Posterior vena cava (tissue), 2 donors: ENCODE measurements at regions not wholly inside any gene's neighbourhood (a gene's known extent, or its start where the extent isn't known, plus 50 kb on each side); places are given as distances from the start of the nearest gene placed in this dataset.

Experiments
- DNase-seq: peaks from one replicate; pipeline ENCODE4 v3.0.0-alpha.2; 2020; ENCODE audit warnings: low spot score
- intact Hi-C, 2 donors: fragments of 100-400 bp; cut with DNase I; formaldehyde crosslinking; loops; one replicate each; pipeline versions ENCODE4 v1.14.1 to v1.14.2; 2022 to 2023
- donor health status: DM: yes; HTN: yes; CAD: no.
- donor health status: DM: yes; HTN: yes; CAD: no.

- no peak for DNase-seq
- intact Hi-C loops, result no loop called here
These were observed 200.9 kb upstream of the EYA4 start for GRCh38 chr6:133040094-133040802.

- intact Hi-C loops, result no loop called here
These were observed 200.2 kb upstream of the EYA4 start for GRCh38 chr6:133040803-133041419.

DNA sequence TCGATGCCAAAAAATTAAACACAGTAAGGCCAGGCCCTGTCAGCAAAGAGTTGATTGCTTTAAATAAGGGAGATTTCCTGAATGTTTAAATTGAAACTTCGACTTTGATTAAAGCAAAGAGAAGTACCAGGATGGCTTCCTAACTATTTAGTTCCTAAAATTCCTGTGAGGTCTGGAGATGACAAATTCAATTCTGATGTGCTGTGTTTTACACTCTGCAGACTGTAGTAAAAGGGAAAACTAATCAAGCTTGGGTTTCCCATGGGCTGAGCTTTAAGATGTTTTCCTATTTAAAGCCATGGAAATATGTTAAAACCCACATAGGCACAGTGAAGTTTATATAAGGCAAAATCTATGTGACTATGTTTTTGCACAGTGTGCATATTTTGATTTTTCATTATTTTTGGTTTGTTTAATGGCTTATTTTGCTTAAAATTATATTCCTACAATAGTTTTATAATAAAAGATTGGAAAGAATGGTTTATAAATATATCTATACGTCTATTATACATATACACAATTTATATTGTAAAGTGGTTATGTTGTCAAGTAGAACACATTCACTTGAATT lies 198.5 kb upstream of the EYA4 start:
- intact Hi-C loops, result no loop called here
- no peak for DNase-seq

More at GRCh38 chr6:133040803-133041419, 200.2 kb upstream of the EYA4 start:
- DNase-seq, result no peak

DNA sequence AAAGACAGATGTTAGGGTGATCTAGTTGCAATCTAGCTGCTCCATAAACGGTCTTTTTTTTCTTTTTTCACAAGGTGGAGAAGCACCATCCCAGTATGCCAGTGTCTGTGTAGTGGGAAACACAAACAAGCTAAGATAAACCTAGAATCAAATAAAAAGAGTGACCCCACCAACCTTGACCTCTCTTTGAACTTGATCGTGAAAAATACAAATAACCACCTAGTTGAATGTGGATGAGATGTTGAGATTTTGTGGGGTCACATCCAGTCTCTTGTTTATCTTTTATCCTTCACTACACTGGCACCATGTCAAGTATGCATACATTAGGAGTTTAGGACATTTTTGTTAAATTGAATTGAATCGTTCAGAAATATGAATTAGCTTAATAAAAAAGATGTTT lies 194.6 kb upstream of the EYA4 start:
- DNase-seq, result no peak
- intact Hi-C loops, result no loop called here

DNA sequence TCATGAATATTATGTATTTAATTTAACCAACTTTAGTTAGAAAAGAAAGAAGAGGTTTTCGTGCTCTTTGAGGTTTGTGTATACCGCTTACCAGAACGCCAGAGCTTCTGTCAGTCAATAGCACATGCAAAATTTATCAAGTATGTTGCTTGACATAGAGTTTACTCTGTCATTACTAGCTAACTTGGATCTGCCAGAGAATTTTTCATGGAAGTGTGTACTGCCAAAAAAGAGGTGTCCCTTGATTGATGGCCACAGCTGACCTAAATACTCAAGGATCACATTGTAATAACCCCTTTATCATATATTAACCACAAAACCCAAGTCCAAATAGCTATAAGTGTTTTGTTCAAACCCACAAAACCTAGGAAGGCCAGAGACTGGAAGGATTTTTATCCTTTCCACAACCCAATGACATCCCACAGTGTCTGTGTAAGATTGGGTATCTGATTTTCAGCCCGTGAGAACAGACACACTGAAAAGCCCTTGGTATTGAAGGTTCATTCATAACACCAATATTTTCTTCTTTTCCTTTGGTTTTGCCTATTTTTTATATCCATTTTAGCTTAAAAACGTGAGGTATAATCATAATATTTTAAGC lies 194.0 kb upstream of the EYA4 start:
- intact Hi-C loops, result no loop called here
- DNase-seq, result no peak

DNA sequence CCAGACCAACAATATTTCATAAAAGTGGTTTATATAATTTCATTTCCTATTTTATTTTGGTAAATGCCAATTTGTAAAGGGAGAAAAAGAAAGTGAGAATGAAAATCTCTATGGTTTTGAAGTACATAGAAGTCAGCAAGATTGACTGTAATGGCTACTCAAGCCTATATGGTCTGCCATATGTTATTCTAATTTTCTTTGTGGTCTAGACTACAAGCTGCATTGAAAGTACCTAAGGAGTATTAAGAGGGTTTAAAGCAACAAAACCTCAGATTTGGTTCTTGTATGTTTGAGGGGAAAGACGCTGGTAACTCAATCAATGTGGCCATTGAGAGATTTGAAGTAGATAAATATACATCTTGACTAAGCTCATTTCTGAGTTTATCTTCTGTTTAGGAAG lies 193.5 kb upstream of the EYA4 start:
- intact Hi-C loops, result no loop called here
- DNase-seq, result no peak

GRCh38 chr6:133051240-133051639 lies 189.9 kb upstream of the EYA4 start:
- DNase-seq, result no peak
- intact Hi-C loops, result no loop called here

GRCh38 chr6:133052465-133052864 lies 188.7 kb upstream of the EYA4 start:
- intact Hi-C loops, result no loop called here

DNA sequence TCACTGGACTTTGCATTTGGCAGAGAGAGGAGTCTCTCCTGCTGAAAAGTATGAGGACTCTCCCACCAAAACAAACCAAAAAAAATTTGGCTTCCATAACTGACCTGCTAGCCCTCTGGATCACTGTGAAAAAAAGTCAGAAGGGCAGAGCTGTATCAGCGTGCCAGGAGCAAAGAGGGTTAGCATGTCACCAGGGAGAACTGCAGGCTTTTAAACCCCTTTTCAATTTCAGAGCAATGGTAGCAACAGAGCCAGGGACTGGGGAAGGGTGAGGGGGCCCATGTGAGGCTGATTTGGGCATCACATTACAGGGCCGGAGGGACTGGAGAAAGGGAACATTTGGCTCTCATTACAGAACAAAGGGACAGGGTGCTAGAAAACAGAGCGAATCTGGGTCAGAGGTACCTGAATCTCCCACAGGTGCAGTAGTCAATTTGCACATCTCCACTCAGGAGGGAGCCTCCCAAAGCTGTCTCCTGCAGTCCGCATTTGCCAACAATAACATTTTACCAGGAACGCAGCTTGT lies 185.7 kb upstream of the EYA4 start:
- no peak for DNase-seq
- intact Hi-C loops, result no loop called here

More at GRCh38 chr6:133052465-133052864, 188.7 kb upstream of the EYA4 start:
- no peak for DNase-seq

DNA sequence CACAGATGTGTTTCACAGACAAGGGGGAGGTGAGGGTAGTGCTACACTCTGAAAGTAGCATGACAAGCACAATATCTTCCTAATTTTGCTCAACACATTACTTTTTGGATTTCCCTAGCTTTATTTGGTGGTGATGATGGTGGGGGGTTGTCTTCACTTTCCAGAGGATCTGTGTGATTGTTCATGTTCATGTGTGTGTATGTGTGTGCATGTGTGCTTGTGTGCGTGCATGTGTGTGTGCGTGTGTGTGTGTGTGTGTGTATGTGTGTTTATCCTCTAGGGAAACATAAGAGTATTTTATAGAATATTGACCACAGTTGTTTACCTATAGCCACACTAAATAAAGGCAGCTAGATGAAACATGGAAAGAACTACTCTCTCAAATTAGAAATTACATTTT lies 183.8 kb upstream of the EYA4 start:
- DNase-seq, result no peak
- intact Hi-C loops, result no loop called here

- DNase-seq, result no peak
- intact Hi-C loops, result no loop called here
These were observed 179.1 kb upstream of the EYA4 start for GRCh38 chr6:133062077-133062476.

GRCh38 chr6:133062696-133063306 lies 178.4 kb upstream of the EYA4 start:
- intact Hi-C loops, result no loop called here
- DNase-seq, result no peak

- intact Hi-C loops, result no loop called here
- DNase-seq, result no peak
These were observed 173.2 kb upstream of the EYA4 start for GRCh38 chr6:133067960-133068359.

GRCh38 chr6:133070410-133071043 lies 170.6 kb upstream of the EYA4 start:
- DNase-seq, result no peak
- intact Hi-C loops, result no loop called here

DNA sequence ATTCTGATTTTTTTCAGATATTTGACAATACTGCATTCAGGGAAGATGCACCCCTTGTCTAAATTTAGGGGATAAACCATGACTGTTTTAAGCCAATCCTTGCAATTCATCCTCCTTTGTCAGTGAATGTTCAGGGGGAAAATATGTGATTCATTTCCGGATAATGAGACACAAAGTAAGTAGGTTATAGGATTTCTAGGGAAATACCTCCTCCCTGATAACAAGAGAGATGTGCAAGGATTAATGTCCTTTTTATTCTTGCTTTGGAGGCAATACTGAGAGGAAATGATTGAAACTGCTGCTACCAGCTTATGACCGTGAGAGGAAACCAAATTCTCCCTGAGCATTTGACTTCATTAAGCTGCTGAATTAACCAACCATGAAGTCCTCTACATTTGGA lies 161.3 kb upstream of the EYA4 start:
- intact Hi-C loops, result no loop called here
- DNase-seq, result no peak

DNA sequence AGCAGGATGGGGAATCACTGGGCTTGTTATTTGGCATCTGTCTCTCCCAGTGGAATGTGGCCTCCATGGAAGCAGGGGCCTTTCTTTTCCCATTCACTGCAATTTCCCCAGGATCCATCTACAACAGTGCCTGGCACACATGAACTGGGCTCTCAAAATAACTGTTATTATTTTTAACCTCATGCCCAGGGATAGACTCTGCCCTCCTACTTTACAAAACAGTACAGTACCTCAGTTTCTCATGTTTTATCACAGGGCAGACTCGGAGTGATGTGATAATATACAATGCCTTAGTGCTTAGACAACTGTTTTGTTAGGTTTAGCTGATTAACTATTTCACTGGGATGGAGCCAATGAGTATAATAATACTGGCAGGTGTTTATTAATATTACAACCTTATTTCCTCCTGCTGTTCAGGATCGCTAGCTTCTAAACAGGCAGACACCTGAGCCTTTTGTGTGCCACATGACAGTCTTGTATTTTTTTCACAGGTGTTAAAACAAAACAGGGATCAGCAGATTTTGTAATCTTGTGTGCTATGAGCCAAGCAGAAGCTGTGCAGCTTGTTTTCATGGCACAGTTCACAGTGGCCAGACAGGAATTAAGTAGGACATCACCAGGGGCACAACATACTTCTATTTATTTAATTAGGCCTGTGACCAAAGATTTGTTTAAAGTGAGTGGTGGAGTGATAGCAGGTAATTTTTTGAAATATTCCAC lies 157.7 kb upstream of the EYA4 start:
- intact Hi-C loops, result no loop called here
- no peak for DNase-seq

DNA sequence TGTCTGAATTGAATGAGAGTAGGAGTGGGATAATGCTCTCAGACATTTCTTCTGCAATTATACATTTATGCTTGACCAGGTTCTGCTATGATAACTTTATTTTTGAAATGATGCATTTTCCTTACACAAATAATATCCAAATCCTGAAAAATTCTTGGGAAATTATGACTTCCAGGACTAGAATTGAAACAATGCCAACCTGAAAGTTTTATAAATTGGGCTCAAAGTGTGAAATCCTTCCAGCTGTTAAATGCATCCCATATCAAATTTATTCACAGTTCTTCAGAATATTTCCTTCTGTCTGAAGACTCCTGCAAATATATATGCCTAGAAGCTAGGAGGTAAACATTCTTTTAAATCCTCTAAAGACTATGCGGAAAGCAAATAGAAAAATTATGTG lies 155.7 kb upstream of the EYA4 start:
- intact Hi-C loops, result no loop called here
- no peak for DNase-seq

- intact Hi-C loops, result no loop called here
These were observed 155.3 kb upstream of the EYA4 start for GRCh38 chr6:133085896-133086295.

More at GRCh38 chr6:133085896-133086295, 155.3 kb upstream of the EYA4 start:
- no peak for DNase-seq
